GM10266 (cell line): ENCODE measurements at regions not wholly inside any gene's neighbourhood (a gene's known extent, or its start where the extent isn't known, plus 50 kb on each side); places are given as distances from the start of the nearest gene placed in this dataset.

Source experiments
- DNase-seq: peaks from one replicate; pipeline ENCODE4 v3.0.0; 2012; ENCODE audit errors: extremely low spot score
- CTCF ChIP-seq: IDR thresholded peaks from 2 replicates; pipeline ENCODE4 v1.5.1; 2012; ENCODE audit warnings: mild to moderate bottlenecking, low read depth; ENCODE audit not compliant: control insufficient read depth, insufficient read depth; ENCODE audit errors: missing control alignments

GRCh38 chr18:10124967-10125366 is 211.2 kb downstream of the VAPA start:
- no peak for TF ChIP-seq CTCF
- DNase-seq = no peak

GRCh38 chr18:10127729-10128128 is 213.9 kb downstream of the VAPA start:
- TF ChIP-seq CTCF = no peak

GRCh38 chr18:10128921-10129501 is 215.2 kb downstream of the VAPA start:
- no peak for TF ChIP-seq CTCF
- DNase-seq = no peak

More at GRCh38 chr18:10127729-10128128, 213.9 kb downstream of the VAPA start:
- DNase-seq = no peak

- no peak for DNase-seq
- no peak for TF ChIP-seq CTCF
These were observed 216.8 kb downstream of the VAPA start for GRCh38 chr18:10130606-10131005.

GRCh38 chr18:10131081-10131459 is 217.3 kb downstream of the VAPA start:
- no peak for TF ChIP-seq CTCF

GRCh38 chr18:10131460-10132395 is 217.9 kb downstream of the VAPA start:
- no peak for DNase-seq
- no peak for TF ChIP-seq CTCF

More at GRCh38 chr18:10131081-10131459, 217.3 kb downstream of the VAPA start:
- DNase-seq = no peak

- no peak for TF ChIP-seq CTCF
These were observed 219.7 kb downstream of the VAPA start for GRCh38 chr18:10133516-10133915.

More at GRCh38 chr18:10133516-10133915, 219.7 kb downstream of the VAPA start:
- DNase-seq = no peak
